Sigmoid colon (tissue), 6 donors: ENCODE measurements at regions not wholly inside any gene's neighbourhood (a gene's known extent, or its start where the extent isn't known, plus 50 kb on each side); places are given as distances from the start of the nearest gene placed in this dataset.

ENCODE experiments used
- DNase-seq: peaks from one replicate; pipeline ENCODE4 v3.0.0-alpha.2; 2019
- H3K27ac ChIP-seq, 4 donors: fragments of 200-600 bp; sonication (generic); one replicate each; pipeline ENCODE4 v1.5.1; 2016 to 2019; ENCODE audit warnings: mild to moderate bottlenecking in 1 of 4
- H3K27me3 ChIP-seq, 3 donors: fragments of 200-600 bp; sonication (generic); one replicate each; pipeline ENCODE4 v1.5.1; 2019; ENCODE audit warnings: mild to moderate bottlenecking in 1 of 3
- H3K36me3 ChIP-seq, 4 donors: fragments of 200-600 bp; sonication (generic); one replicate each; pipeline ENCODE4 v1.5.1; 2016 to 2019
- H3K4me1 ChIP-seq, 4 donors: fragments of 200-600 bp; sonication (generic); one replicate each; pipeline ENCODE4 v1.5.1; 2017 to 2019
- H3K4me3 ChIP-seq, 4 donors: fragments of 200-600 bp; sonication (generic); one replicate each; pipeline ENCODE4 v1.5.1; 2017 to 2019; ENCODE audit warnings: mild to moderate bottlenecking in 2 of 4, moderate library complexity in 1 of 4
- H3K9me3 ChIP-seq, 4 donors: fragments of 200-600 bp in 3 of 4; sonication (generic) in 3 of 4; one replicate each; pipeline versions ENCODE4 v1.5.1 to v1.6.1; 2013 to 2019
- CTCF ChIP-seq, 4 experiments: fragments of 450-650 bp in 3 of 4; fragments of 200-600 bp in 1 of 4; IDR thresholded peaks; one replicate each; pipeline ENCODE4 v1.5.1; 2016 to 2019; ENCODE audit warnings: antibody characterized with exemption in 4 of 4, mild to moderate bottlenecking in 3 of 4, moderate library complexity in 2 of 4
- EP300 ChIP-seq, 4 donors: sonication (generic); formaldehyde crosslinking; IDR thresholded peaks; one replicate each; pipeline ENCODE4 v1.6.1; 2017; ENCODE audit warnings: antibody characterized with exemption in 4 of 4
- POLR2A ChIP-seq, 2 donors: fragments of 450-650 bp; IDR thresholded peaks; one replicate each; pipeline ENCODE4 v1.6.1; 2016; ENCODE audit warnings: antibody characterized with exemption in 2 of 2, mild to moderate bottlenecking in 2 of 2, moderate library complexity in 2 of 2
- POLR2AphosphoS5 ChIP-seq, 4 donors: sonication (generic); formaldehyde crosslinking; IDR thresholded peaks; one replicate each; pipeline ENCODE4 v1.6.1; 2017; ENCODE audit warnings: antibody characterized with exemption in 4 of 4
- WGBS, 2 donors: extraction: QIAGEN DNeasy Blood & Tissue Kit; methylation state at CpG; one replicate each; pipeline ENCODE4 v1.1.7; 2013; 5-methylcytosine and 5-hydroxymethylcytosine counted together
- intact Hi-C: fragments of 100-400 bp; cut with DNase I; formaldehyde crosslinking; loops from one replicate; pipeline ENCODE4 v1.15.1; 2023
- donor health status: healthy with polysubstance abuse.
- donor health status: healthy.

GRCh38 chr5:73304381-73304780 is 131.4 kb downstream of the TMEM174 start:
- no peak for TF ChIP-seq EP300 (IDR thresholded peaks at IDR 0.05)
- no peak for TF ChIP-seq POLR2AphosphoS5 (IDR thresholded peaks at IDR 0.05)
- TF ChIP-seq CTCF (IDR thresholded peaks at IDR 0.05) = no peak
- no peak for TF ChIP-seq POLR2A (IDR thresholded peaks at IDR 0.05)
- Histone ChIP-seq H3K9me3 (no peaks in the 10 kb centered on the region), H3K36me3 (no peaks in the 10 kb centered on the region), H3K27me3 (peaks cover 44 to 73% (median 51%) of the 10 kb centered on the region in 3 donors), H3K4me1 (peaks cover 0 to 26% (median 19%) of the 10 kb centered on the region in 4 donors), H3K27ac (no peak overlapping the region), H3K4me3 (no peak overlapping the region)
- 72 to 81% methylated on average over 2 of the region's 2 CpGs for WGBS, 2 donors
- intact Hi-C loops = no loop called here
- DNase-seq = no peak

GRCh38 chr5:73303148-73304079 is 130.4 kb downstream of the TMEM174 start:
- Histone ChIP-seq H3K9me3 (no peaks in the 10 kb centered on the region), H3K4me3 (no peak overlapping the region), H3K27ac (no peak overlapping the region), H3K27me3 (peaks cover 54 to 81% (median 61%) of the 10 kb centered on the region in 3 donors), H3K4me1 (peaks cover 0 to 35% (median 29%) of the 10 kb centered on the region in 4 donors), H3K36me3 (no peaks in the 10 kb centered on the region)
- WGBS, 2 donors = 4 to 6% methylated on average over 77 of the region's 77 CpGs
- intact Hi-C loops = no loop called here
- DNase-seq = no peak
- no peak for TF ChIP-seq CTCF (IDR thresholded peaks at IDR 0.05)
- no peak for TF ChIP-seq POLR2AphosphoS5 (IDR thresholded peaks at IDR 0.05)
- TF ChIP-seq EP300 (IDR thresholded peaks at IDR 0.05) = no peak
- TF ChIP-seq POLR2A (IDR thresholded peaks at IDR 0.05) = no peak

- Histone ChIP-seq H3K4me1 (peaks cover 0 to 41% (median 33%) of the 10 kb centered on the region in 4 donors), H3K4me3 (no peak overlapping the region), H3K27me3 (peaks cover 60 to 82% (median 67%) of the 10 kb centered on the region in 3 donors), H3K9me3 (no peaks in the 10 kb centered on the region), H3K36me3 (no peaks in the 10 kb centered on the region), H3K27ac (no peak overlapping the region)
- WGBS, 2 donors = 12% methylated on average over 9 of the region's 9 CpGs
- intact Hi-C loops = no loop called here
- no peak for DNase-seq
- no peak for TF ChIP-seq CTCF (IDR thresholded peaks at IDR 0.05)
- no peak for TF ChIP-seq POLR2AphosphoS5 (IDR thresholded peaks at IDR 0.05)
- TF ChIP-seq EP300 (IDR thresholded peaks at IDR 0.05) = no peak
- TF ChIP-seq POLR2A (IDR thresholded peaks at IDR 0.05) = no peak
These were observed 129.8 kb downstream of the TMEM174 start for GRCh38 chr5:73302797-73303147.

- Histone ChIP-seq H3K4me3 (no peak overlapping the region), H3K27me3 (peaks cover 67 to 96% (median 80%) of the 10 kb centered on the region in 3 donors), H3K27ac (no peak overlapping the region), H3K9me3 (no peaks in the 10 kb centered on the region), H3K36me3 (no peaks in the 10 kb centered on the region), H3K4me1 (peaks cover 0 to 41% (median 33%) of the 10 kb centered on the region in 4 donors)
- no peak for TF ChIP-seq CTCF (IDR thresholded peaks at IDR 0.05)
- TF ChIP-seq POLR2A (IDR thresholded peaks at IDR 0.05) = no peak
- no peak for TF ChIP-seq EP300 (IDR thresholded peaks at IDR 0.05)
- no peak for TF ChIP-seq POLR2AphosphoS5 (IDR thresholded peaks at IDR 0.05)
- WGBS, 2 donors = 14 to 20% methylated on average over 22 of the region's 22 CpGs
- no peak for DNase-seq
- intact Hi-C loops = no loop called here
These were observed 128.4 kb downstream of the TMEM174 start for GRCh38 chr5:73301208-73301901.
